ENCODE measurements at regions not wholly inside any gene's neighbourhood (a gene's known extent, or its start where the extent isn't known, plus 50 kb on each side); places are given as distances from the start of the nearest gene placed in this dataset.

DNA sequence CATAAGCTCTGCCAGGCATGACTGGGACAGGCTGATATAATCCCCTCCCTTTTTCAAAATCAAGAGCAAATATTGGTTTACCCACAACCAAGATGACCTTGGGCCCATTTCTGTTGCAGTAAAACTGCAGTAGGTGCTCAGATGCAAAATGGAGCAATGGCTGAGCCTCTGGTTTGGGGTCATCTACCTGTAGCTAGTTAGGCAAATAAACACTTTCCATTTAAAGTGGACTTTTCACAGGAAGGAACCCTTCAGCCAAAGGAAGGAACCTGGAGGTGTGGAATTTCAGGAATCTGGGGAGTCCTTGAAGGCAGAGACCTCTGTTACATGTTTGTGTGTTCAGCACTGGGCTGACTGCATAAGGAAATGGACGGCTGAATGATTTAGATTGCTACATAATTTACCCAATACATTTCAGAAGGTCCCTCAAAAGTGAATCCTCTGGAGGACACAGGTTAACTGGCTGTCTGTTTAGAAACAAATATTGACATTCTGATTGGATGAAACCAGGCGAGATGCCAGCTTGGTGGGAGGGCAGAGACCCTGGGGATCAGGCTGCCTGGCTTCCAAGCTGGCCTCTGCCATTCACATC is 170.1 kb upstream of the ZNF618 start:
- no peak overlapping the region for H3K27ac ChIP-seq (ENCODE audit: low read length)
- no peak overlapping the region for H3K4me3 ChIP-seq (ENCODE audit: low read length in 2 of 2)
- H3K27me3 ChIP-seq (ENCODE audit: control insufficient read depth in 1 of 2, insufficient read depth in 2 of 2, low read length in 2 of 2) = peaks cover 0 to 2% of the 10 kb centered on the region in 2 donors
- H3K9me3 ChIP-seq (ENCODE audit: control insufficient read depth in 2 of 2, low read length in 2 of 2) = peaks cover 6 to 8% of the 10 kb centered on the region in 2 donors
- H3K4me1 ChIP-seq (ENCODE audit: control insufficient read depth, insufficient read depth, low read length) = no peaks in the 10 kb centered on the region
- no peak overlapping the region for H3K9ac ChIP-seq (ENCODE audit: low read length in 2 of 2)
- H3K36me3 ChIP-seq (ENCODE audit: control insufficient read depth in 2 of 2, insufficient read depth in 2 of 2, low read length in 2 of 2) = no peaks in the 10 kb centered on the region

DNA sequence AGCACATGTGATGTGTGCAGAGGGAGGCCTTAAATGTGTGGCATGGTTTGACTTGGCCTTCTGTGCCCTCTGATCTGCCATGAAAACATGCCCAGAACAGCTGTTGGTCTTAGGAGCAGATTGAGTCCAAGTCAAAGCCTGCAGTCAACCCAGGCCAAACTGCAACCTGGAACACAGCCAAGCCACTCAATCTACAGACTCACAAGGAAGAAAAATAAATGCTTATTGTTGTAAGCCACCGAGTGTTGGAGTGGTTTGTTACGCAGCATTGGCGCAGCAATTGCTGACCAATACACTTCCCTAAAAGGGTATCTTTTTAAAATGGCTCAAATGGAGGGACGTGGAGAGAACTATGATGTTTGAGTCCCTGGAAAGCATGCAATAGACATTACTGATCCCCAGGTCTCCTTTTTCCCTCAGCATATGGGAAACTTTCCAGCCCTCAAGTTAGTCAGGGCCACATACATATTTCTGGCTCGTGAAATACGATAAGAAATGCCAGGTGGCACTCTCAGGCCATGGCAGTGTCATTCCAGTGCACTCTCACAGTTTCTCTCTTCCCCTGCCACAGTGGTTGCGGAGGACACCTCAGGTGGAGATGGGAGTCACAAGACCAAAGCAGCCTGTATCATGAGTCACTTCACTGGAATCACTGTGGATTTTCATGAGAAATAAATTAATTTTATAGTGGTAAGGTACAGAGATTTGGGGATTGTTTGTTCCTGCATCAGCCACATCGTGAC is 168.0 kb upstream of the ZNF618 start:
- Histone ChIP-seq H3K4me3 (ENCODE audit: low read length in 2 of 2) (no peak overlapping the region), H3K9ac (ENCODE audit: low read length in 2 of 2) (no peak overlapping the region), H3K27ac (ENCODE audit: low read length) (no peak overlapping the region), H3K9me3 (ENCODE audit: control insufficient read depth in 2 of 2, low read length in 2 of 2) (peaks cover 6 to 8% of the 10 kb centered on the region in 2 donors), H3K36me3 (ENCODE audit: control insufficient read depth in 2 of 2, insufficient read depth in 2 of 2, low read length in 2 of 2) (no peaks in the 10 kb centered on the region), H3K4me1 (ENCODE audit: control insufficient read depth, insufficient read depth, low read length) (no peaks in the 10 kb centered on the region), H3K27me3 (ENCODE audit: control insufficient read depth in 1 of 2, insufficient read depth in 2 of 2, low read length in 2 of 2) (peaks cover 0 to 2% of the 10 kb centered on the region in 2 donors)

DNA sequence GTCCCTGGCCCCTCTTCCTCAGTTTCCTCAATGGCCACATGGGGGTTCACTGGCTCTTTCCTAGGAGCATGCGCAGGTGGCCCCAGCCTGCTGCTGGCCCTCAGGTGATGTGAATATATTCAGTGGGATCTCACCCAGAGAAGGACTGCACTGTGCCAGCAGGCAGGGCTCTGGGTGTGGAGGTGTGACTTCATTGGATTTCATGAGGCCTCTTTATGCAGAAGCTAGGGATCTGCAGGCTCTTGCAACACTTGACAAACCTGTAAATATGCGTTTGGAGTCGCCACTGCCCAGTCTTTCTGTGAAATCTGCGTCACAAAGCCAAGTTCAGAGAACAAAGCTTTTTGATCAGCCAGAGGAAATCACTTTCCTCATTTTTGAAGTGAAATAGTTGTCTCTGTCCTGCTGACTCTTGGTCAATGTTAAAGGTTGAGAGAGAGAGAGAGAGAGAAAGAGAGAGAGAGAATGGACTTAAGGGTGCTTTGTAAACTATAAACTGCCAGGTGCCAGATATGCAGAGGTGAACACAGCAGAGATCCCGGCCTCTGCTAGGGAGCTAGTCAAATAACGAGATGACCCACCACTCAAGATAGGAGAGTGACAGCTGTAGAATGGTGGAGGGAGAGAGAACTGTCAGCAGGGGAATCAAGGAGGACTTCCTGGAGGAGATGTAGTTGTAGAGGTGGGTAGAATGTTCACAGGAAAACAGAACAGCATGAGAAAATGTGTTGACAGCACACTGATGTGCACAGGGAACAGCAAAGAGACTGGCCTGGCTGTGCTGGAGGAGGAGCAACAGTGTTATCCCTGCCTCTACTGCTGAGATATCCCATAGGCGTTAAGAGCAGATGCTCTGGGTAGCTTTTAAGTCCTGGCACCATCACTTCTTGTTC is 167.0 kb upstream of the ZNF618 start:
- Histone ChIP-seq H3K4me3 (ENCODE audit: low read length in 2 of 2) (no peak overlapping the region), H3K9me3 (ENCODE audit: control insufficient read depth in 2 of 2, low read length in 2 of 2) (peaks cover 6 to 8% of the 10 kb centered on the region in 2 donors), H3K4me1 (ENCODE audit: control insufficient read depth, insufficient read depth, low read length) (no peaks in the 10 kb centered on the region), H3K36me3 (ENCODE audit: control insufficient read depth in 2 of 2, insufficient read depth in 2 of 2, low read length in 2 of 2) (no peaks in the 10 kb centered on the region), H3K27ac (ENCODE audit: low read length) (no peak overlapping the region), H3K27me3 (ENCODE audit: control insufficient read depth in 1 of 2, insufficient read depth in 2 of 2, low read length in 2 of 2) (peaks cover 0 to 2% of the 10 kb centered on the region in 2 donors), H3K9ac (ENCODE audit: low read length in 2 of 2) (no peak overlapping the region)

DNA sequence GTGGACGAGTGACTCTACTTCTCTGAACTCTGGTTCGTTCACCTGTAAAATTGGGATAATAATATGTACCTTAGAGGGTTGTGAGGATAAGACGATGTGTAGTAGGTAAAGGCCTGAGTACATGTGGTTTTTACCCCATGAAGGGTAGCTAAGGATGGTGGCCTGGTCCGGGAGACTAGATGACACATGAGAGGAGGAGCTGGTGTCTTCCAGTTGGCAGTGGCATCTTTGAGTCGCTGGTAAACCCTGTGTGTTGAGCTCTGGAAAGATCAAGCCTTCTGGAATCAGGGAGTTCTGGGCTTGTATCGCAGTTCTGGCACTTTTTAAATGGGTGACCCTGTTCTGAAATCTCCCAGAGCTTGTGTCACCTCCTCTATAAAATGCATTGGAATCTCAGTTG is 166.4 kb upstream of the ZNF618 start:
- H3K27ac ChIP-seq (ENCODE audit: low read length) = no peak overlapping the region
- H3K27me3 ChIP-seq (ENCODE audit: control insufficient read depth in 1 of 2, insufficient read depth in 2 of 2, low read length in 2 of 2) = peaks cover 0 to 2% of the 10 kb centered on the region in 2 donors
- H3K9ac ChIP-seq (ENCODE audit: low read length in 2 of 2) = no peak overlapping the region
- no peaks in the 10 kb centered on the region for H3K4me1 ChIP-seq (ENCODE audit: control insufficient read depth, insufficient read depth, low read length)
- peaks cover 6 to 8% of the 10 kb centered on the region in 2 donors for H3K9me3 ChIP-seq (ENCODE audit: control insufficient read depth in 2 of 2, low read length in 2 of 2)
- H3K36me3 ChIP-seq (ENCODE audit: control insufficient read depth in 2 of 2, insufficient read depth in 2 of 2, low read length in 2 of 2) = no peaks in the 10 kb centered on the region
- no peak overlapping the region for H3K4me3 ChIP-seq (ENCODE audit: low read length in 2 of 2)

DNA sequence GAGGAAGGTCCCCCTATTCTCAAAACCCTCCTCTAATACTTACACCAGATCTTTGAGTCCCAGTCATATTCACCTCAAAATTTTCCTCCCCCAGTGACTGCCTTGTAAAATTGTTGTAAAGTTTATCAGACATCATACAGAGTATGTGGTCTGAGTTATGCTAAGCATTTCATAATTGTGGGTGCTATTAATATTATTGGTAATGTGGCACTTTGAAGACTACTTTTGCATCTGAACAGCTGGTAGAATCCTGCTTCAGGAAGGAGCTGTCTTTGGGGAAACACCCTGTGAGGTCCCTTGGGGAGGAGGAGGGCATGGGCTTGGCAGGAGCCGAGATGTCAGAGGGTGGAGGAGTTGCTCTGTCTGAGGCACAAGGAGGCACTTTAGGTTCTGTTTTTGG is 164.9 kb upstream of the ZNF618 start:
- H3K27ac ChIP-seq (ENCODE audit: low read length) = no peak overlapping the region
- H3K27me3 ChIP-seq (ENCODE audit: control insufficient read depth in 1 of 2, insufficient read depth in 2 of 2, low read length in 2 of 2) = peaks cover 0 to 2% of the 10 kb centered on the region in 2 donors
- H3K4me3 ChIP-seq (ENCODE audit: low read length in 2 of 2) = no peak overlapping the region
- H3K9me3 ChIP-seq (ENCODE audit: control insufficient read depth in 2 of 2, low read length in 2 of 2) = peaks cover 6 to 14% of the 10 kb centered on the region in 2 donors
- no peak overlapping the region for H3K9ac ChIP-seq (ENCODE audit: low read length in 2 of 2)
- H3K36me3 ChIP-seq (ENCODE audit: control insufficient read depth in 2 of 2, insufficient read depth in 2 of 2, low read length in 2 of 2) = no peaks in the 10 kb centered on the region
- H3K4me1 ChIP-seq (ENCODE audit: control insufficient read depth, insufficient read depth, low read length) = no peaks in the 10 kb centered on the region

DNA sequence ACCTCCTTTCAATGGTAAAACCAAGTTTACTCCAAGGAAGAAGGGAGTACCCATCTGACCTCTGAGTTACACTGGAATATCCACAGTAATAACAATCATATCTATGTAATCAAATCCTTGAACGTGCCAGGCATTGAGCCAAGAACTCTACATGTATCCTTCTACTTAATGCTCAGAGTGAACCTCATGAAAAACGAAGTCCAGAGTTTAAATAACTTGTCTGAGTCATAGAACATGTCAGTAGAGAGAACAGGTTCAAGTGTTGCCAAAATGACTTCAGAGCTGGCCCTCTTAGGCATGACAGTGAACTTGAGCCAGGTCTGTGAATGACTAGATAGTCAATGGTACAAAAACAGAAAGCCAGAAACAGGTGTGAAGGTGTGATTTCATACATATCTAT is 164.1 kb upstream of the ZNF618 start:
- Histone ChIP-seq H3K9me3 (ENCODE audit: control insufficient read depth in 2 of 2, low read length in 2 of 2) (peaks cover 13 to 17% of the 10 kb centered on the region in 2 donors), H3K4me3 (ENCODE audit: low read length in 2 of 2) (no peak overlapping the region), H3K27ac (ENCODE audit: low read length) (no peak overlapping the region), H3K27me3 (ENCODE audit: control insufficient read depth in 1 of 2, insufficient read depth in 2 of 2, low read length in 2 of 2) (peaks cover 0 to 2% of the 10 kb centered on the region in 2 donors), H3K36me3 (ENCODE audit: control insufficient read depth in 2 of 2, insufficient read depth in 2 of 2, low read length in 2 of 2) (no peaks in the 10 kb centered on the region), H3K9ac (ENCODE audit: low read length in 2 of 2) (no peak overlapping the region), H3K4me1 (ENCODE audit: control insufficient read depth, insufficient read depth, low read length) (no peaks in the 10 kb centered on the region)

DNA sequence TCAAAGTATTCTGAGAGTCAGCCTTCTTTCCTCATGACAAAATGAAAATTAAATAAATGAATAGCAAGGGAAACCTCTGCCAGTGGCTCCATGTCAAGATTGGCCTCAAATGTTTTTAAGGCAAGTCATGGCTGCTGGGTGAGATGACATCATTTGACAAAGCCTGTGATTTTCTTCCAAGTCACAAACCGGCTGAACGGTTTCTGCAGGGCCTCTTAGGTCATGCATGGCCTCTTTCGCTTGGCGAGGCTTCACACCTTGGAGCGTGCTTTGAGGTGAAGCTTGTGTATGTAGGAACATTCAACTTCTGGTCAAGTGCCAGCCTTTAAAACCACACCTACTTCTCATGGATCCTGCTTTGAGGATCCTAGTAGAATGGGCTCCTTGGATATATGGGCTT is 161.0 kb upstream of the ZNF618 start:
- H3K9me3 ChIP-seq (ENCODE audit: control insufficient read depth in 2 of 2, low read length in 2 of 2) = peaks cover 7 to 9% of the 10 kb centered on the region in 2 donors
- no peak overlapping the region for H3K27ac ChIP-seq (ENCODE audit: low read length)
- peaks cover 0 to 5% of the 10 kb centered on the region in 2 donors for H3K27me3 ChIP-seq (ENCODE audit: control insufficient read depth in 1 of 2, insufficient read depth in 2 of 2, low read length in 2 of 2)
- no peak overlapping the region for H3K9ac ChIP-seq (ENCODE audit: low read length in 2 of 2)
- no peaks in the 10 kb centered on the region for H3K36me3 ChIP-seq (ENCODE audit: control insufficient read depth in 2 of 2, insufficient read depth in 2 of 2, low read length in 2 of 2)
- no peak overlapping the region for H3K4me3 ChIP-seq (ENCODE audit: low read length in 2 of 2)
- H3K4me1 ChIP-seq (ENCODE audit: control insufficient read depth, insufficient read depth, low read length) = no peaks in the 10 kb centered on the region

DNA sequence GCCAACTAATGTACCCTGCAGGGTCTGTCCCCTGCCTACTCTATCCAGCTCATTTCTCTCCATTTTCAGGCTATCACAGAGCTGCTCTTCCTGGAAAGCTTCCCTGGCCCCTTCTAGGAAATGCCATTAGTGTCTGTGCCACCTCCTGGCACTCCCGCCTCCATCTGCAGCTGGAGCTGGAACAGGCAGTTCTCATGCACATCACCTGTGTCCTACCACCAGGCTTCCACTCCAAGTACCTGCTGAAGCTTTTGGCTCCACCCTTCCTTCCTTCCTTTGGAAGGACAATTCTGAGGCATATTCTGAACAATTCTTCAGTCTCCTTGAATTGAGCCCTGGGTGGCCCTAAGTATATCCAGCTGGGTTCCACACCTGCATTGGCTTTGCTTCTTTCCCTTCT is 156.2 kb upstream of the ZNF618 start:
- H3K9me3 ChIP-seq (ENCODE audit: control insufficient read depth in 2 of 2, low read length in 2 of 2) = peaks cover 7 to 9% of the 10 kb centered on the region in 2 donors
- no peaks in the 10 kb centered on the region for H3K36me3 ChIP-seq (ENCODE audit: control insufficient read depth in 2 of 2, insufficient read depth in 2 of 2, low read length in 2 of 2)
- no peak overlapping the region for H3K4me3 ChIP-seq (ENCODE audit: low read length in 2 of 2)
- no peak overlapping the region for H3K9ac ChIP-seq (ENCODE audit: low read length in 2 of 2)
- H3K27me3 ChIP-seq (ENCODE audit: control insufficient read depth in 1 of 2, insufficient read depth in 2 of 2, low read length in 2 of 2) = peaks cover 0 to 5% of the 10 kb centered on the region in 2 donors
- no peak overlapping the region for H3K27ac ChIP-seq (ENCODE audit: low read length)
- H3K4me1 ChIP-seq (ENCODE audit: control insufficient read depth, insufficient read depth, low read length) = no peaks in the 10 kb centered on the region

DNA sequence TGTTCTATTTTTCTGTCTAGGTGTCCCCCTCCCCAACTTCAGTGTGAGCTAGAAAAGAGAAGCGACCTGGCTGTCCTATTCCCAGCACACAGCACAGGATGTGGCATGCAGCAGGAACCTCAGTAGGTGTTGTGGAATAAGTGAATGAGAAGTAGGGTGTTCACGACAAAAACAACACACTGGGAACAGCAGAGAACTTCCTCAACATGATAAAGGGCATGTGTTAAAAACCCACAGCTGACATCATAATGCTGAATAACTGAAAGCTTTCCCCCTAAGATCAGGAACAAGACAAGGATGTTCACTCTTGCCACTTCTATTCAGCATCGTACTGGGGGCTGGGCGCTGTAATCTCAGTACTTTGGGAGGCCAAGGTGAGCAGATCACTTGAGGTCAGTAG is 155.6 kb upstream of the ZNF618 start:
- H3K9me3 ChIP-seq (ENCODE audit: control insufficient read depth in 2 of 2, low read length in 2 of 2) = peaks cover 7 to 9% of the 10 kb centered on the region in 2 donors
- no peak overlapping the region for H3K27ac ChIP-seq (ENCODE audit: low read length)
- H3K9ac ChIP-seq (ENCODE audit: low read length in 2 of 2) = no peak overlapping the region
- H3K4me3 ChIP-seq (ENCODE audit: low read length in 2 of 2) = no peak overlapping the region
- peaks cover 0 to 5% of the 10 kb centered on the region in 2 donors for H3K27me3 ChIP-seq (ENCODE audit: control insufficient read depth in 1 of 2, insufficient read depth in 2 of 2, low read length in 2 of 2)
- no peaks in the 10 kb centered on the region for H3K36me3 ChIP-seq (ENCODE audit: control insufficient read depth in 2 of 2, insufficient read depth in 2 of 2, low read length in 2 of 2)
- no peaks in the 10 kb centered on the region for H3K4me1 ChIP-seq (ENCODE audit: control insufficient read depth, insufficient read depth, low read length)

DNA sequence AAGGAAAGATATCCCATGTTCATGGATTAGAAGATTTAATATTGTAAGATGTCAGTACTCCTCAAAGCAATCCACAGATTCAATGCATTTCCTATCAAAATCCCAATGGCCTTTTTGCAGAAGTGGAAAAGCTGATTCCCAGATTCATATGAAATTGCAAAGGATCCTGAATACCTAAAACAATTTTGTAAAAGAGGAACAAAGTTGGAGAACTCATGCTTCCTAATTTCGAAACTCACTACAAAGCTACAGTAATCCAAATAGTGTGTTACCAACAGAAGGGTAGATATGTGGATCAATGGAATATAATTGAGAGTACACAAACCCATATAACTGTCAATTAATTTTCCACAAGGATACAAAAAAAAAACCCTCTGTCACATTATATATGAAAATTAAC is 154.3 kb upstream of the ZNF618 start:
- Histone ChIP-seq H3K4me1 (ENCODE audit: control insufficient read depth, insufficient read depth, low read length) (no peaks in the 10 kb centered on the region), H3K4me3 (ENCODE audit: low read length in 2 of 2) (no peak overlapping the region), H3K9ac (ENCODE audit: low read length in 2 of 2) (no peak overlapping the region), H3K27ac (ENCODE audit: low read length) (no peak overlapping the region), H3K9me3 (ENCODE audit: control insufficient read depth in 2 of 2, low read length in 2 of 2) (peaks cover 0 to under 1% of the 10 kb centered on the region in 2 donors), H3K27me3 (ENCODE audit: control insufficient read depth in 1 of 2, insufficient read depth in 2 of 2, low read length in 2 of 2) (peaks cover 0 to 5% of the 10 kb centered on the region in 2 donors), H3K36me3 (ENCODE audit: control insufficient read depth in 2 of 2, insufficient read depth in 2 of 2, low read length in 2 of 2) (no peaks in the 10 kb centered on the region)

Measured in stomach smooth muscle (tissue), 2 donors.